ENCODE measurements at regions not wholly inside any gene's neighbourhood (a gene's known extent, or its start where the extent isn't known, plus 50 kb on each side); places are given as distances from the start of the nearest gene placed in this dataset.
A peak's percentile ranks its signal among the peaks of the same experiment; 100 is the strongest.

- Histone ChIP-seq H3K27ac (no peak overlapping the region), H3K36me3 (no peaks in the 10 kb centered on the region), H3K9me3 (no peaks in the 10 kb centered on the region), H3K27me3 (no peaks in the 10 kb centered on the region), H3K4me1 (peaks cover 0 to 13% of the 10 kb centered on the region in 2 donors), H3K4me3 (no peak overlapping the region)
- DNase-seq = no peak
- no peak for TF ChIP-seq POLR2A (IDR thresholded peaks at IDR 0.05)
- intact Hi-C loops (cut with DNase I; ENCODE audit: low total_unique reads) (no loop called here), in situ Hi-C loops (cut with MboI; ENCODE audit: low sequenced_read_pairs in 4 of 4) (no loop called here)
- peak in 1 of 2 donors; percentile 54 for ATAC-seq
These were observed 400.3 kb downstream of the RPS24 start for GRCh38 chr10:78433766-78434535.

GRCh38 chr10:78434886-78435285 is 401.2 kb downstream of the RPS24 start:
- no peak overlapping the region for H3K27ac ChIP-seq
- in situ Hi-C loops (cut with MboI; ENCODE audit: low sequenced_read_pairs in 4 of 4) = no loop called here
- no peaks in the 10 kb centered on the region for H3K9me3 ChIP-seq
- intact Hi-C loops (cut with DNase I; ENCODE audit: low total_unique reads) = no loop called here
- no peak for TF ChIP-seq CTCF (IDR thresholded peaks at IDR 0.05 in 4 of 5, conservative IDR thresholded peaks at IDR 0.05 in 1 of 5)
- TF ChIP-seq POLR2A (IDR thresholded peaks at IDR 0.05) = no peak
- no peaks in the 10 kb centered on the region for H3K27me3 ChIP-seq
- no peaks in the 10 kb centered on the region for H3K36me3 ChIP-seq
- H3K4me3 ChIP-seq = no peak overlapping the region
- DNase-seq (no peak), ATAC-seq (no peak)
- H3K4me1 ChIP-seq = peaks cover 0 to 13% of the 10 kb centered on the region in 2 donors

- H3K27ac ChIP-seq = no peak overlapping the region
- in situ Hi-C loops (cut with MboI; ENCODE audit: low sequenced_read_pairs in 4 of 4) = no loop called here
- intact Hi-C loops (cut with DNase I; ENCODE audit: low total_unique reads) = no loop called here
- H3K27me3 ChIP-seq = no peaks in the 10 kb centered on the region
- H3K9me3 ChIP-seq = no peaks in the 10 kb centered on the region
- no peaks in the 10 kb centered on the region for H3K36me3 ChIP-seq
- DNase-seq (no peak), ATAC-seq (no peak)
- TF ChIP-seq POLR2A (IDR thresholded peaks at IDR 0.05) (no peak), CTCF (IDR thresholded peaks at IDR 0.05 in 4 of 5, conservative IDR thresholded peaks at IDR 0.05 in 1 of 5) (no peak)
- H3K4me3 ChIP-seq = no peak overlapping the region
- peaks cover 0 to 13% of the 10 kb centered on the region in 2 donors for H3K4me1 ChIP-seq
These were observed 402.0 kb downstream of the RPS24 start for GRCh38 chr10:78435484-78436221.

GRCh38 chr10:78436222-78436573 is 402.5 kb downstream of the RPS24 start:
- DNase-seq = no peak
- ATAC-seq = no peak
- H3K9me3 ChIP-seq = no peaks in the 10 kb centered on the region
- TF ChIP-seq CTCF (IDR thresholded peaks at IDR 0.05 in 4 of 5, conservative IDR thresholded peaks at IDR 0.05 in 1 of 5) = no peak
- TF ChIP-seq POLR2A (IDR thresholded peaks at IDR 0.05) = no peak
- in situ Hi-C loops (cut with MboI; ENCODE audit: low sequenced_read_pairs in 4 of 4) = no loop called here
- no peaks in the 10 kb centered on the region for H3K36me3 ChIP-seq
- peaks cover 0 to 13% of the 10 kb centered on the region in 2 donors for H3K4me1 ChIP-seq
- H3K27ac ChIP-seq = no peak overlapping the region
- H3K27me3 ChIP-seq = no peaks in the 10 kb centered on the region
- H3K4me3 ChIP-seq = no peak overlapping the region
- intact Hi-C loops (cut with DNase I; ENCODE audit: low total_unique reads) = no loop called here

GRCh38 chr10:78436706-78437406 is 403.2 kb downstream of the RPS24 start:
- intact Hi-C loops (cut with DNase I; ENCODE audit: low total_unique reads) = no loop called here
- no peak for TF ChIP-seq CTCF (IDR thresholded peaks at IDR 0.05 in 4 of 5, conservative IDR thresholded peaks at IDR 0.05 in 1 of 5)
- Histone ChIP-seq H3K4me3 (no peak overlapping the region), H3K27ac (no peak overlapping the region), H3K4me1 (peaks cover 0 to 13% of the 10 kb centered on the region in 2 donors), H3K27me3 (no peaks in the 10 kb centered on the region), H3K9me3 (no peaks in the 10 kb centered on the region), H3K36me3 (no peaks in the 10 kb centered on the region)
- ATAC-seq (no peak), DNase-seq (no peak)
- in situ Hi-C loops (cut with MboI; ENCODE audit: low sequenced_read_pairs in 4 of 4) = no loop called here

Data from gastrocnemius medialis (tissue), 4 donors.